ENCODE measurements at regions not wholly inside any gene's neighbourhood (a gene's known extent, or its start where the extent isn't known, plus 50 kb on each side); places are given as distances from the start of the nearest gene placed in this dataset.

GRCh38 chr5:97541864-97542263 is 358.8 kb upstream of the RIOK2 start:
- TF ChIP-seq CTCF (IDR thresholded peaks at IDR 0.05; ENCODE audit: low read depth, low read length) = no peak

GRCh38 chr5:97542469-97542868 is 359.4 kb upstream of the RIOK2 start:
- DNase-seq (ENCODE audit: extremely low read depth, low read depth) = no peak
- no peak for TF ChIP-seq CTCF (IDR thresholded peaks at IDR 0.05; ENCODE audit: low read depth, low read length)

More at GRCh38 chr5:97541864-97542263, 358.8 kb upstream of the RIOK2 start:
- DNase-seq (ENCODE audit: extremely low read depth, low read depth) = no peak

- TF ChIP-seq CTCF (IDR thresholded peaks at IDR 0.05; ENCODE audit: low read depth, low read length) = no peak
- no peak for DNase-seq (ENCODE audit: extremely low read depth, low read depth)
Measured at GRCh38 chr5:97543166-97543565, 360.1 kb upstream of the RIOK2 start.

DNA sequence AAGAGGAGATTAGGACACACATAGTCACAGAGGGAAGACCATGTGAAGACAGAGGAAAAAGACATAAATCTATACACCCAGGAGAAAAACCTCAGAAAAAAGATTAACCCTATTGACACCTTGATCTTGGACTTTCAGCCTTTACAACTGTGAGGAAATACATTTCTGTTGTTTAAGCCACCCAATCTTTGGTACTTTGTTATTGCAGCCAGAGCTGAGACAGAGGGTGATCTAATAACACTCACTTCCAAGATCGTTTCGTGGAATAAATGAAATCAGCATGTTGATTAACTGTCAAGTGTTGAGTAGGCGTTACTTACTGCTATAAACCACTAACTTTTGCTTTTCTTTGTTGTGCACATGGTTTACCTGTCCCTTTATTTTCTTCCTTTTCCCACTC is 361.2 kb upstream of the RIOK2 start:
- DNase-seq (ENCODE audit: extremely low read depth, low read depth) = no peak
- TF ChIP-seq CTCF (IDR thresholded peaks at IDR 0.05; ENCODE audit: low read depth, low read length) = no peak

- TF ChIP-seq CTCF (IDR thresholded peaks at IDR 0.05; ENCODE audit: low read depth, low read length) = no peak
- no peak for DNase-seq (ENCODE audit: extremely low read depth, low read depth)
Measured at GRCh38 chr5:97544678-97545077, 361.6 kb upstream of the RIOK2 start.

DNA sequence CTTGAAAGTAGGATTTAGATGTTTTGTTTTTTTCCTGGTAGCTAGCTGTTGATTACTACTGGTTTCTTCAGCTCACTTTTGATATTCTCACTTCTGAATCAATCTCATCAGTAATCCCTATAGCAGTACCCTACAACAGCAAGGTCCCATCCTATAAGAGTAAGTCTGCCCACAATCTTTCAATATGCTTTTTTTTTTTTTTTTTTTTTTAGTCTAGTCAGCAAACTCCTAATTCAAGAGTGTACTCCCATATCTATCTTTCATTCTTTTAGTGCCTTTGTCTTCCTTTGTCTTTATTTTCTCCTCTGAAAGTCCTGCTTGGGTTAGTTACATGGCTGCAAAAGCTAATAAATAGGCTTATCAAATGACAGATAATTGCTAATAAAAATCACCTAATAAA is 362.4 kb upstream of the RIOK2 start:
- no peak for TF ChIP-seq CTCF (IDR thresholded peaks at IDR 0.05; ENCODE audit: low read depth, low read length)
- DNase-seq (ENCODE audit: extremely low read depth, low read depth) = no peak

- DNase-seq (ENCODE audit: extremely low read depth, low read depth) = no peak
- TF ChIP-seq CTCF (IDR thresholded peaks at IDR 0.05; ENCODE audit: low read depth, low read length) = no peak
Measured at GRCh38 chr5:97545886-97546535, 363.0 kb upstream of the RIOK2 start.

Data from AG09319 (cell line).